ENCODE measurements at regions not wholly inside any gene's neighbourhood (a gene's known extent, or its start where the extent isn't known, plus 50 kb on each side); places are given as distances from the start of the nearest gene placed in this dataset.

DNA sequence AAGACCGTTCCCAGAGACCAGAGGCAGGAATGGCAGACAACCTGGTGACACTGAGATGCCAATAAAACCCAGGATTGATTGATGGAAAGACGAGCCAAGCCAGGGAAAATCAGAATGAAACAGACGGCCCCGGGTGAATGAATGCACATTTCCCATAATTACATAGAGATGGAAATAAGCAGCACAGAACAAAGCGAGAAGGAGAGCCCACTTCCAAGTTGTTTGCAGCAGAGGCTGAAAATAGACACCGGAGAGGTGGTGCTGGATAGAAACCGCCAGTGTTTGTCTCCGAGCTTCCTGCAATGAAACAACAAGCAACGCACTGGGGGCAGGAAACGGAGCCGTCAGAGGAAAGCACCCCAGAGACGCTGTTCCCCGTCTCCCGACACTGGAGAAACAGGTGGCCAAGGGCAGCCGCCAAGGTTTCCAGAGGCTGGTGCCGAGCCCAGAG lies 406.8 kb downstream of the SHANK2 start:
- Histone ChIP-seq H3F3A (replicated peaks; ENCODE audit: low read depth) (no peaks in the 10 kb centered on the region), H3K27me3 (ENCODE audit: insufficient read depth) (no peaks in the 10 kb centered on the region), H3K4me1 (ENCODE audit: insufficient read depth) (no peaks in the 10 kb centered on the region), H4K20me1 (replicated peaks; ENCODE audit: insufficient read depth) (no peaks in the 10 kb centered on the region), H3K4me3 (no peak overlapping the region), H3K9me2 (ENCODE audit: insufficient read depth) (no peaks in the 10 kb centered on the region), H3K36me3 (ENCODE audit: insufficient read depth) (no peaks in the 10 kb centered on the region), H3K27ac (ENCODE audit: low read depth) (no peak overlapping the region), H3K79me2 (replicated peaks; ENCODE audit: insufficient read depth) (no peaks in the 10 kb centered on the region), H2AFZ (no peak overlapping the region), H3K4me2 (no peak overlapping the region)
- no peak overlapping the region for H3K27ac Mint-ChIP-seq
- H3K27me3 Mint-ChIP-seq (ENCODE audit: insufficient read depth, low read depth, poor library complexity) = peaks cover 7% of the 10 kb centered on the region
- H3K36me3 Mint-ChIP-seq (ENCODE audit: low read depth) = no peaks in the 10 kb centered on the region; the same call in 1 of the 3 replicates
- no peaks in the 10 kb centered on the region for H3K9me3 Mint-ChIP-seq
- TF ChIP-seq STAT1 (IDR thresholded peaks at IDR 0.05; ENCODE audit: unreplicated experiment) = no peak
- TF ChIP-seq CREB1 (CRISPR knock-in tag; IDR thresholded peaks at IDR 0.05; ENCODE audit: low read depth) = no peak
- no peak for TF ChIP-seq JUNB (IDR thresholded peaks at IDR 0.05; ENCODE audit: unreplicated experiment)
- TF ChIP-seq ZNF114 (CRISPR knock-in tag; IDR thresholded peaks at IDR 0.05) = no peak
- TF ChIP-seq EZH2 (IDR thresholded peaks at IDR 0.05; ENCODE audit: low read depth, unreplicated experiment) = no peak
- no peak for TF ChIP-seq POLR2AphosphoS5 (IDR thresholded peaks at IDR 0.05; ENCODE audit: low read depth)
- TF ChIP-seq, protein P1, sequence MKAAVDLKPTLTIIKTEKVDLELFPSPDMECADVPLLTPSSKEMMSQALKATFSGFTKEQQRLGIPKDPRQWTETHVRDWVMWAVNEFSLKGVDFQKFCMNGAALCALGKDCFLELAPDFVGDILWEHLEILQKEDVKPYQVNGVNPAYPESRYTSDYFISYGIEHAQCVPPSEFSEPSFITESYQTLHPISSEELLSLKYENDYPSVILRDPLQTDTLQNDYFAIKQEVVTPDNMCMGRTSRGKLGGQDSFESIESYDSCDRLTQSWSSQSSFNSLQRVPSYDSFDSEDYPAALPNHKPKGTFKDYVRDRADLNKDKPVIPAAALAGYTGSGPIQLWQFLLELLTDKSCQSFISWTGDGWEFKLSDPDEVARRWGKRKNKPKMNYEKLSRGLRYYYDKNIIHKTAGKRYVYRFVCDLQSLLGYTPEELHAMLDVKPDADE (IDR thresholded peaks at IDR 0.05) = no peak
- TF ChIP-seq, protein P2, sequence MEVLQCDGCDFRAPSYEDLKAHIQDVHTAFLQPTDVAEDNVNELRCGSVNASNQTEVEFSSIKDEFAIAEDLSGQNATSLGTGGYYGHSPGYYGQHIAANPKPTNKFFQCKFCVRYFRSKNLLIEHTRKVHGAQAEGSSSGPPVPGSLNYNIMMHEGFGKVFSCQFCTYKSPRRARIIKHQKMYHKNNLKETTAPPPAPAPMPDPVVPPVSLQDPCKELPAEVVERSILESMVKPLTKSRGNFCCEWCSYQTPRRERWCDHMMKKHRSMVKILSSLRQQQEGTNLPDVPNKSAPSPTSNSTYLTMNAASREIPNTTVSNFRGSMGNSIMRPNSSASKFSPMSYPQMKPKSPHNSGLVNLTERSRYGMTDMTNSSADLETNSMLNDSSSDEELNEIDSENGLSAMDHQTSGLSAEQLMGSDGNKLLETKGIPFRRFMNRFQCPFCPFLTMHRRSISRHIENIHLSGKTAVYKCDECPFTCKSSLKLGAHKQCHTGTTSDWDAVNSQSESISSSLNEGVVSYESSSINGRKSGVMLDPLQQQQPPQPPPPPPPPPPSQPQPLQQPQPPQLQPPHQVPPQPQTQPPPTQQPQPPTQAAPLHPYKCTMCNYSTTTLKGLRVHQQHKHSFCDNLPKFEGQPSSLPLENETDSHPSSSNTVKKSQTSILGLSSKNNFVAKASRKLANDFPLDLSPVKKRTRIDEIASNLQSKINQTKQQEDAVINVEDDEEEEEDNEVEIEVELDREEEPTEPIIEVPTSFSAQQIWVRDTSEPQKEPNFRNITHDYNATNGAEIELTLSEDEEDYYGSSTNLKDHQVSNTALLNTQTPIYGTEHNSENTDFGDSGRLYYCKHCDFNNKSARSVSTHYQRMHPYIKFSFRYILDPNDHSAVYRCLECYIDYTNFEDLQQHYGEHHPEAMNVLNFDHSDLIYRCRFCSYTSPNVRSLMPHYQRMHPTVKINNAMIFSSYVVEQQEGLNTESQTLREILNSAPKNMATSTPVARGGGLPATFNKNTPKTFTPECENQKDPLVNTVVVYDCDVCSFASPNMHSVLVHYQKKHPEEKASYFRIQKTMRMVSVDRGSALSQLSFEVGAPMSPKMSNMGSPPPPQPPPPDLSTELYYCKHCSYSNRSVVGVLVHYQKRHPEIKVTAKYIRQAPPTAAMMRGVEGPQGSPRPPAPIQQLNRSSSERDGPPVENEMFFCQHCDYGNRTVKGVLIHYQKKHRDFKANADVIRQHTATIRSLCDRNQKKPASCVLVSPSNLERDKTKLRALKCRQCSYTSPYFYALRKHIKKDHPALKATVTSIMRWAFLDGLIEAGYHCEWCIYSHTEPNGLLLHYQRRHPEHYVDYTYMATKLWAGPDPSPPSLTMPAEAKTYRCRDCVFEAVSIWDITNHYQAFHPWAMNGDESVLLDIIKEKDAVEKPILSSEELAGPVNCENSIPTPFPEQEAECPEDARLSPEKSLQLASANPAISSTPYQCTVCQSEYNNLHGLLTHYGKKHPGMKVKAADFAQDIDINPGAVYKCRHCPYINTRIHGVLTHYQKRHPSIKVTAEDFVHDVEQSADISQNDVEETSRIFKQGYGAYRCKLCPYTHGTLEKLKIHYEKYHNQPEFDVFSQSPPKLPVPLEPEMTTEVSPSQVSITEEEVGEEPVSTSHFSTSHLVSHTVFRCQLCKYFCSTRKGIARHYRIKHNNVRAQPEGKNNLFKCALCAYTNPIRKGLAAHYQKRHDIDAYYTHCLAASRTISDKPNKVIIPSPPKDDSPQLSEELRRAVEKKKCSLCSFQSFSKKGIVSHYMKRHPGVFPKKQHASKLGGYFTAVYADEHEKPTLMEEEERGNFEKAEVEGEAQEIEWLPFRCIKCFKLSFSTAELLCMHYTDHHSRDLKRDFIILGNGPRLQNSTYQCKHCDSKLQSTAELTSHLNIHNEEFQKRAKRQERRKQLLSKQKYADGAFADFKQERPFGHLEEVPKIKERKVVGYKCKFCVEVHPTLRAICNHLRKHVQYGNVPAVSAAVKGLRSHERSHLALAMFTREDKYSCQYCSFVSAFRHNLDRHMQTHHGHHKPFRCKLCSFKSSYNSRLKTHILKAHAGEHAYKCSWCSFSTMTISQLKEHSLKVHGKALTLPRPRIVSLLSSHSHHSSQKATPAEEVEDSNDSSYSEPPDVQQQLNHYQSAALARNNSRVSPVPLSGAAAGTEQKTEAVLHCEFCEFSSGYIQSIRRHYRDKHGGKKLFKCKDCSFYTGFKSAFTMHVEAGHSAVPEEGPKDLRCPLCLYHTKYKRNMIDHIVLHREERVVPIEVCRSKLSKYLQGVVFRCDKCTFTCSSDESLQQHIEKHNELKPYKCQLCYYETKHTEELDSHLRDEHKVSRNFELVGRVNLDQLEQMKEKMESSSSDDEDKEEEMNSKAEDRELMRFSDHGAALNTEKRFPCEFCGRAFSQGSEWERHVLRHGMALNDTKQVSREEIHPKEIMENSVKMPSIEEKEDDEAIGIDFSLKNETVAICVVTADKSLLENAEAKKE (CRISPR knock-in tag; IDR thresholded peaks at IDR 0.05) = no peak
- H3K4me1 Mint-ChIP-seq = peaks cover 12% of the 10 kb centered on the region
- H3K4me3 Mint-ChIP-seq = no peak overlapping the region
- ATAC-seq (no peak), DNase-seq (ENCODE audit: low spot score) (peak; percentile 18)

Measured in GM23338 (cell line).